Trophoblast cell (in vitro differentiated cells and primary cell): ENCODE measurements at regions not wholly inside any gene's neighbourhood (a gene's known extent, or its start where the extent isn't known, plus 50 kb on each side); places are given as distances from the start of the nearest gene placed in this dataset.

Source experiments
- DNase-seq, 2 donors: peaks; one replicate each; pipeline ENCODE4 v3.0.0-alpha.2; 2016
- H2AFZ ChIP-seq: 2 replicates; pipeline ENCODE4 v1.6.1; 2013; ENCODE audit warnings: low read length, moderate library complexity, mild to moderate bottlenecking; ENCODE audit not compliant: insufficient read depth, poor library complexity
- H2AK5ac ChIP-seq: 2 replicates; pipeline ENCODE4 v1.6.1; 2013; ENCODE audit warnings: mild to moderate bottlenecking, low read length
- H2BK120ac ChIP-seq: 2 replicates; pipeline ENCODE4 v1.6.1; 2013; ENCODE audit warnings: low read length, mild to moderate bottlenecking, moderate library complexity; ENCODE audit not compliant: insufficient read depth, poor library complexity
- H2BK12ac ChIP-seq: 2 replicates; pipeline ENCODE4 v1.6.1; 2013; ENCODE audit warnings: mild to moderate bottlenecking, low read length, moderate library complexity
- H2BK5ac ChIP-seq: 2 replicates; pipeline ENCODE4 v1.6.1; 2013; ENCODE audit warnings: low read length, low read depth, moderate library complexity, mild to moderate bottlenecking; ENCODE audit not compliant: poor library complexity
- H3K14ac ChIP-seq: 2 replicates; pipeline ENCODE4 v1.6.1; 2013; ENCODE audit warnings: mild to moderate bottlenecking, low read length
- H3K18ac ChIP-seq: 2 replicates; pipeline ENCODE4 v1.6.1; 2013; ENCODE audit warnings: mild to moderate bottlenecking, low read length
- H3K23ac ChIP-seq: 2 replicates; pipeline ENCODE4 v1.6.1; 2013; ENCODE audit warnings: low read length
- H3K27ac ChIP-seq: 2 replicates; pipeline ENCODE4 v1.5.1; 2013; ENCODE audit warnings: low read depth, mild to moderate bottlenecking, inconsistent platforms, low read length, moderate library complexity
- H3K27me3 ChIP-seq: 2 replicates; pipeline ENCODE4 v1.6.1; 2013; ENCODE audit warnings: inconsistent platforms, mild to moderate bottlenecking, low read length, moderate library complexity; ENCODE audit not compliant: insufficient read depth
- H3K36me3 ChIP-seq, 2 experiments: 1 replicate in 1 of 2; 2 replicates in 1 of 2; pipeline ENCODE4 v1.6.1; 2013; ENCODE audit warnings: low read length in 2 of 2, mild to moderate bottlenecking in 2 of 2, moderate library complexity in 1 of 2; ENCODE audit not compliant: insufficient read depth in 2 of 2, control insufficient read depth in 1 of 2
- H3K4ac ChIP-seq: 2 replicates; pipeline ENCODE4 v1.6.1; 2013; ENCODE audit warnings: low read depth, mild to moderate bottlenecking, low read length, moderate library complexity
- H3K4me1 ChIP-seq, 2 experiments: 1 replicate in 1 of 2; 2 replicates in 1 of 2; pipeline ENCODE4 v1.6.1; 2013; ENCODE audit warnings: low read length in 2 of 2, mild to moderate bottlenecking in 2 of 2, moderate library complexity in 1 of 2; ENCODE audit not compliant: insufficient read depth in 2 of 2, control insufficient read depth in 1 of 2
- H3K4me2 ChIP-seq: 2 replicates; pipeline ENCODE4 v1.6.1; 2013; ENCODE audit warnings: inconsistent platforms, mild to moderate bottlenecking, low read length, moderate library complexity
- H3K4me3 ChIP-seq: 2 replicates; pipeline ENCODE4 v1.5.1; 2013; ENCODE audit warnings: mild to moderate bottlenecking, low read depth, low read length, inconsistent platforms
- H3K79me1 ChIP-seq: one replicate; pipeline ENCODE4 v1.6.1; 2013; ENCODE audit warnings: low read length
- H3K79me2 ChIP-seq: 2 replicates; pipeline ENCODE4 v1.6.1; 2013; ENCODE audit warnings: low read length, mild to moderate bottlenecking; ENCODE audit not compliant: control insufficient read depth, insufficient read depth, poor library complexity
- H3K9ac ChIP-seq: 2 replicates; pipeline ENCODE4 v1.6.1; 2013; ENCODE audit warnings: mild to moderate bottlenecking, low read length
- H3K9me3 ChIP-seq: 2 replicates; pipeline ENCODE4 v1.6.1; 2013; ENCODE audit warnings: low read depth, mild to moderate bottlenecking, control low read depth, inconsistent platforms, low read length; ENCODE audit not compliant: insufficient read depth
- H4K12ac ChIP-seq: 2 replicates; pipeline ENCODE4 v1.6.1; 2013; ENCODE audit warnings: low read depth, mild to moderate bottlenecking, low read length, moderate library complexity
- H4K8ac ChIP-seq: 2 replicates; pipeline ENCODE4 v1.6.1; 2013; ENCODE audit warnings: low read depth, mild to moderate bottlenecking, low read length, moderate library complexity
- H4K91ac ChIP-seq: one replicate; pipeline ENCODE4 v1.6.1; 2013; ENCODE audit warnings: low read depth, mild to moderate bottlenecking, low read length, moderate library complexity
- WGBS: extraction: QIAGEN DNeasy Blood & Tissue Kit; methylation state at CpG from one replicate; pipeline ENCODE4 v1.1.7; 2013; ENCODE audit warnings: missing lambda C conversion rate; ENCODE audit not compliant: insufficient read length, insufficient coverage; ENCODE audit errors: extremely low coverage; 5-methylcytosine and 5-hydroxymethylcytosine counted together

DNA sequence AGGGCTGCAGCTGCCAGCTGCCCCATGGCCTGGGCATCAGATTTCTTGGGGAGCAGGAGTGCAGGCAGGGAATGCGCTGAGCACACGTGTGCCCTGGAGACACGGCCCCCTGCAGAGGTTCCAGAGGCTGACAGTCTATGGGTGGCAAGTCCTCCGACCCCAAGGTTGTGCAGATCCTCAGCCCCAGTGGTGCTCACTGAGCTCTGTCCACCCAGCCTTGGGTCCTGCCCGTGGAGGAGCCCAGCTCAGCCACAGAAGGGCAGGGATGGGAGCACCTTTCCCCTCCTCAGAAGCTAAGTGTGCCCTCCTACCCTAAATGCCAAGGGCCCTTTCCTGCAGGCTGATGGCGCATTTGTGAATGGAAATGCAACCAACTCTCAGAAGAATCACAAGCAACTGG lies 341.0 kb downstream of the IRX2 start:
- no peak overlapping the region for H3K23ac ChIP-seq
- no peaks in the 10 kb centered on the region for H3K36me3 ChIP-seq
- H3K27me3 ChIP-seq, result no peaks in the 10 kb centered on the region
- no peak overlapping the region for H3K27ac ChIP-seq
- H2BK120ac ChIP-seq, result no peak overlapping the region
- H3K9me3 ChIP-seq, result peaks cover 11% of the 10 kb centered on the region
- no peak overlapping the region for H3K14ac ChIP-seq
- H2AFZ ChIP-seq, result no peak overlapping the region
- no peaks in the 10 kb centered on the region for H3K79me1 ChIP-seq
- DNase-seq, result no peak
- H3K4me3 ChIP-seq, result no peak overlapping the region
- no peak overlapping the region for H2BK12ac ChIP-seq
- H4K91ac ChIP-seq, result no peak overlapping the region
- no peaks in the 10 kb centered on the region for H3K79me2 ChIP-seq
- no peak overlapping the region for H3K18ac ChIP-seq
- H3K4me1 ChIP-seq, result no peaks in the 10 kb centered on the region
- no CpG with 5 or more reads among the region's 6 CpGs for WGBS
- H2AK5ac ChIP-seq, result no peak overlapping the region
- H3K4ac ChIP-seq, result no peak overlapping the region
- no peak overlapping the region for H3K9ac ChIP-seq
- H3K4me2 ChIP-seq, result no peak overlapping the region
- H4K8ac ChIP-seq, result no peak overlapping the region
- H4K12ac ChIP-seq, result no peak overlapping the region
- H2BK5ac ChIP-seq, result no peak overlapping the region

DNA sequence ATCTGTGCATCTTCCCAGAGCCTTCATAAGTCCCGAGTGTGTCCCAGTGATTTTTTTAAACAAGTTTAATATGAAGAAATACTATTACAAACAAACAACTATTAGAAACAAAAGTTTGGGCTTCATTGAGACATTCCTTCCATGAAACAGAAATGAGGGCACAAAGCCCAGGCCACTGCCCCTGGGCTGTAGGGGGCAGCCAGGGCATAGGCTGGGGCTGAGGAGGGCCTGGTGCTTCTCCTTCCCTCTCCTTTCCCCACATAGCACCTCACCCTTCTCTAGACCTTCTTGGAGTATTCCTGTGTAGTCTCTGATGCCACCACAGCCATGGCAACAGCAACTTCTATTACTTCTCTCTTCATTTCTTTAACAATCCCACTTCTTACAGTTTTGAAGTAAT lies 348.2 kb downstream of the IRX2 start:
- no peak for DNase-seq
- no peak overlapping the region for H2BK12ac ChIP-seq
- H3K4me3 ChIP-seq, result no peak overlapping the region
- H3K4me1 ChIP-seq, result no peaks in the 10 kb centered on the region
- H3K9ac ChIP-seq, result no peak overlapping the region
- H2AK5ac ChIP-seq, result no peak overlapping the region
- no CpG with 5 or more reads among the region's 1 CpG for WGBS
- no peak overlapping the region for H3K4ac ChIP-seq
- no peak overlapping the region for H2BK5ac ChIP-seq
- H4K8ac ChIP-seq, result no peak overlapping the region
- no peaks in the 10 kb centered on the region for H3K79me1 ChIP-seq
- no peak overlapping the region for H3K18ac ChIP-seq
- no peaks in the 10 kb centered on the region for H3K79me2 ChIP-seq
- no peaks in the 10 kb centered on the region for H3K36me3 ChIP-seq
- no peaks in the 10 kb centered on the region for H3K27me3 ChIP-seq
- H3K9me3 ChIP-seq, result peaks cover 3% of the 10 kb centered on the region
- no peak overlapping the region for H2BK120ac ChIP-seq
- no peak overlapping the region for H3K4me2 ChIP-seq
- H3K27ac ChIP-seq, result no peak overlapping the region
- no peak overlapping the region for H4K91ac ChIP-seq
- no peak overlapping the region for H3K23ac ChIP-seq
- H3K14ac ChIP-seq, result no peak overlapping the region
- H4K12ac ChIP-seq, result no peak overlapping the region
- H2AFZ ChIP-seq, result no peak overlapping the region

- Histone ChIP-seq H3K14ac (no peak overlapping the region), H3K18ac (no peak overlapping the region), H3K27me3 (no peaks in the 10 kb centered on the region), H2BK120ac (no peak overlapping the region), H3K4ac (no peak overlapping the region), H3K23ac (no peak overlapping the region), H4K8ac (no peak overlapping the region), H3K79me2 (no peaks in the 10 kb centered on the region), H4K91ac (no peak overlapping the region), H2AFZ (no peak overlapping the region), H3K36me3 (no peaks in the 10 kb centered on the region), H3K9me3 (peaks cover 5% of the 10 kb centered on the region), H2BK12ac (no peak overlapping the region), H3K4me3 (no peak overlapping the region), H3K4me1 (no peaks in the 10 kb centered on the region), H2BK5ac (no peak overlapping the region), H3K27ac (no peak overlapping the region), H4K12ac (no peak overlapping the region), H3K9ac (no peak overlapping the region), H3K4me2 (no peak overlapping the region), H2AK5ac (no peak overlapping the region), H3K79me1 (no peaks in the 10 kb centered on the region)
- WGBS, result no CpG with 5 or more reads among the region's 7 CpGs
- DNase-seq, result no peak
These were observed 351.7 kb downstream of the IRX2 start for GRCh38 chr5:2399804-2400203.

DNA sequence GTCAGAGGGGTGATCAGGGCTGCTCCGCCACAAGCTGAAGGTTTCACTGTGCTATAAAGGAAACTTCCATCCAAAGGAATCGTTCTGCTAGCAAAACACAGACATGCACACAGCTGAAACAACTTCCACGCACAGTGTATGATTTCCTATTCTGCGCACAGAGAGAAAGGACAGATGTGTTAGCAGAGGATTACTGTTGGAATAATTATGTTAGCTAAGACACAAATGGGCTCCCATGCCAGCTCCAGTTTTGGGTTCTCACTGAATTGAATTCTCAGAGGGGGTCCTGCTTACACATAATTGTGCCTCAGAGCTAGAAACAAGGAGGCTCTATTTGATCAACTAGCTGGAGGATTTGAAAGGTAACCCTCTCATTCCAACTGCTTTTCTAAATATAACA lies 352.4 kb downstream of the IRX2 start:
- H4K8ac ChIP-seq, result no peak overlapping the region
- H3K79me1 ChIP-seq, result no peaks in the 10 kb centered on the region
- H4K91ac ChIP-seq, result no peak overlapping the region
- peaks cover 5% of the 10 kb centered on the region for H3K9me3 ChIP-seq
- H3K9ac ChIP-seq, result no peak overlapping the region
- H3K14ac ChIP-seq, result no peak overlapping the region
- no peak overlapping the region for H2BK5ac ChIP-seq
- no peak overlapping the region for H3K4me3 ChIP-seq
- WGBS, result no CpG with 5 or more reads among the region's 4 CpGs
- no peak for DNase-seq
- no peaks in the 10 kb centered on the region for H3K36me3 ChIP-seq
- no peak overlapping the region for H2BK120ac ChIP-seq
- no peak overlapping the region for H3K27ac ChIP-seq
- no peak overlapping the region for H3K4me2 ChIP-seq
- no peak overlapping the region for H2AK5ac ChIP-seq
- H3K4ac ChIP-seq, result no peak overlapping the region
- no peaks in the 10 kb centered on the region for H3K4me1 ChIP-seq
- no peaks in the 10 kb centered on the region for H3K27me3 ChIP-seq
- no peak overlapping the region for H4K12ac ChIP-seq
- H2AFZ ChIP-seq, result no peak overlapping the region
- no peaks in the 10 kb centered on the region for H3K79me2 ChIP-seq
- H3K23ac ChIP-seq, result no peak overlapping the region
- H2BK12ac ChIP-seq, result no peak overlapping the region
- no peak overlapping the region for H3K18ac ChIP-seq
